Gastrocnemius medialis (tissue), 4 donors: ENCODE measurements at regions not wholly inside any gene's neighbourhood (a gene's known extent, or its start where the extent isn't known, plus 50 kb on each side); places are given as distances from the start of the nearest gene placed in this dataset.

ENCODE experiments used
- ATAC-seq, 2 donors: fragments of 150-250 bp; one replicate each; pipeline ENCODE4 v1.9.1; 2016
- DNase-seq, 2 donors: peaks; one replicate each; pipeline ENCODE4 v3.0.0-alpha.2; 2019
- H3K27ac ChIP-seq, 4 donors: fragments of 200-600 bp; sonication (generic); 1 replicate in 1 of 4; 2 replicates in 3 of 4; pipeline ENCODE4 v1.5.1; 2016 to 2018; ENCODE audit warnings: mild to moderate bottlenecking in 2 of 4, moderate library complexity in 1 of 4
- H3K27me3 ChIP-seq, 3 donors: fragments of 200-600 bp; sonication (generic) in 2 of 3; 1 replicate in 1 of 3; 2 replicates in 2 of 3; pipeline versions ENCODE4 v1.5.1 to v1.6.0; 2016 to 2019; ENCODE audit warnings: mild to moderate bottlenecking in 1 of 3, moderate library complexity in 1 of 3
- H3K36me3 ChIP-seq, 2 donors: fragments of 200-600 bp; sonication (generic) in 1 of 2; one replicate each; pipeline ENCODE4 v1.5.1; 2017 to 2018
- H3K4me1 ChIP-seq, 2 donors: fragments of 200-600 bp; sonication (generic) in 1 of 2; one replicate each; pipeline ENCODE4 v1.5.1; 2016 to 2017; ENCODE audit warnings: mild to moderate bottlenecking in 2 of 2
- H3K4me3 ChIP-seq, 4 donors: fragments of 200-600 bp; sonication (generic) in 3 of 4; 1 replicate in 1 of 4; 2 replicates in 3 of 4; pipeline ENCODE4 v1.5.1; 2016 to 2019; ENCODE audit warnings: mild to moderate bottlenecking in 2 of 4
- H3K9me3 ChIP-seq, 3 donors: fragments of 200-600 bp; sonication (generic) in 2 of 3; 1 replicate in 1 of 3; 2 replicates in 2 of 3; pipeline ENCODE4 v1.5.1; 2016 to 2019
- CTCF ChIP-seq, 5 experiments: fragments of 450-650 bp in 3 of 5; fragments of 200-600 bp in 2 of 5; sonication (generic) in 2 of 5; IDR thresholded peaks in 4 of 5; conservative IDR thresholded peaks in 1 of 5; 1 replicate in 4 of 5; 2 replicates in 1 of 5; pipeline ENCODE4 v1.5.1; 2016 to 2019; ENCODE audit warnings: antibody characterized with exemption in 5 of 5, mild to moderate bottlenecking in 3 of 5, moderate library complexity in 3 of 5
- POLR2A ChIP-seq, 2 donors: fragments of 450-650 bp; IDR thresholded peaks; one replicate each; pipeline ENCODE4 v1.6.1; 2017; ENCODE audit warnings: antibody characterized with exemption in 2 of 2, mild to moderate bottlenecking in 2 of 2, moderate library complexity in 2 of 2
- in situ Hi-C, 4 donors: fragments of 200-750 bp; cut with MboI; loops; one replicate each; pipeline versions ENCODE4 v1.15.0 to v1.8.0; 2017; ENCODE audit warnings: low sequenced_read_pairs in 4 of 4
- intact Hi-C: fragments of 100-400 bp; cut with DNase I; formaldehyde crosslinking; loops from one replicate; pipeline ENCODE4 v1.15.1; 2023; ENCODE audit warnings: low total_unique reads

- no peak for DNase-seq
- Histone ChIP-seq H3K27me3 (no peaks in the 10 kb centered on the region), H3K27ac (no peak overlapping the region), H3K36me3 (no peaks in the 10 kb centered on the region), H3K9me3 (no peaks in the 10 kb centered on the region), H3K4me1 (no peaks in the 10 kb centered on the region), H3K4me3 (no peak overlapping the region)
- TF ChIP-seq CTCF (IDR thresholded peaks at IDR 0.05 in 4 of 5, conservative IDR thresholded peaks at IDR 0.05 in 1 of 5) (no peak), POLR2A (IDR thresholded peaks at IDR 0.05) (no peak)
- in situ Hi-C loops (no loop called here), intact Hi-C loops (no loop called here)
- ATAC-seq, result no peak
Observed at GRCh38 chr11:36751335-36751781, 153.3 kb upstream of the RAG2 start.

DNA sequence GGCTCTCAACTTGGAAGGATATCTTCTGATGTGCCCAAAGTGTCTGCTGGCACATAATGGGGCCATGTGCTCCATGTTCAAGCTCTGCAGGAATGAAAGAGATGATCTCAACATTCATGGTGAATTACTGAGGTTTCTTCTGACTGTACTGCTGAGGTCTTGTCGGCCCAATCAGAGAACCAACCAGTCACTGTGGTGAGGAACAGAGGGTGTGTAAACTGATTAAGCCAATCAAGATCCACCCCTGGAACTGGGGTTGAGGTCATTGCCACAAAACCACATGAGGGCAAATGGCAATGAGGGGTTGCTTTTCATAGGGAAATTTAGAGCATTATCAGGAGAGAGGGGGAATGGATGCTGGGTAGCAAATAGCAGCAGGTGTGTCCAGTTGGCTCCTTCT is 152.3 kb upstream of the RAG2 start:
- no peaks in the 10 kb centered on the region for H3K4me1 ChIP-seq
- H3K27me3 ChIP-seq, result no peaks in the 10 kb centered on the region
- in situ Hi-C loops, result no loop called here
- no peak for TF ChIP-seq POLR2A (IDR thresholded peaks at IDR 0.05)
- no peak for TF ChIP-seq CTCF (IDR thresholded peaks at IDR 0.05 in 4 of 5, conservative IDR thresholded peaks at IDR 0.05 in 1 of 5)
- DNase-seq, result no peak
- ATAC-seq, result no peak
- no peaks in the 10 kb centered on the region for H3K9me3 ChIP-seq
- intact Hi-C loops, result no loop called here
- H3K36me3 ChIP-seq, result no peaks in the 10 kb centered on the region
- no peak overlapping the region for H3K4me3 ChIP-seq
- H3K27ac ChIP-seq, result no peak overlapping the region

DNA sequence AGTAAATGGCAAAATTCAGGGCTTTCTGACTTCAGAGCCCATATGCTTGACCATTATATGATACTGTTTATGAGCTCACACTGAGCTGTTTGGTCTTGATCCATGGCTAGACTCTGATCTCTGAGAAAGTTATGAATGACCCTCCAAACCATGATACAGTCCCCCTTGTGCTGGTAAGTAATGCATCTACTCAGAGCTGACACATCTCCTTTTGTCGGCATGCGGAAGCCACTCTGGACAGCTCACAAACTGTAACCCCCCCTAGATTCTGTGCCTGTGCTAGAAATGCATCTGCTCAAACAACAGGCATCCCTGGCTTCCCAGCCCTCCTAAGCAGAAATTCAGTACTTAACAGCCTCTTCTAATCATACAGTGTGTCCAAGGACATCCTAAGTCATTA is 150.8 kb upstream of the RAG2 start:
- no peak for TF ChIP-seq POLR2A (IDR thresholded peaks at IDR 0.05)
- TF ChIP-seq CTCF (IDR thresholded peaks at IDR 0.05 in 4 of 5, conservative IDR thresholded peaks at IDR 0.05 in 1 of 5), result no peak
- DNase-seq, result no peak
- no peak overlapping the region for H3K4me3 ChIP-seq
- no peaks in the 10 kb centered on the region for H3K27me3 ChIP-seq
- ATAC-seq, result no peak
- in situ Hi-C loops (loop anchor here in 3 of 4 donors (5.0 to 10.0 kb wide), 2 partner anchors 47 to 184 kb away; partner anchors contain the start of gene RAG1 (in 3 of the 3)), intact Hi-C loops (loop anchor here (10.0 kb wide), 1 partner anchor 184 kb away; the partner anchor contains the start of gene RAG1)
- no peak overlapping the region for H3K27ac ChIP-seq
- no peaks in the 10 kb centered on the region for H3K9me3 ChIP-seq
- no peaks in the 10 kb centered on the region for H3K4me1 ChIP-seq
- H3K36me3 ChIP-seq, result no peaks in the 10 kb centered on the region

DNA sequence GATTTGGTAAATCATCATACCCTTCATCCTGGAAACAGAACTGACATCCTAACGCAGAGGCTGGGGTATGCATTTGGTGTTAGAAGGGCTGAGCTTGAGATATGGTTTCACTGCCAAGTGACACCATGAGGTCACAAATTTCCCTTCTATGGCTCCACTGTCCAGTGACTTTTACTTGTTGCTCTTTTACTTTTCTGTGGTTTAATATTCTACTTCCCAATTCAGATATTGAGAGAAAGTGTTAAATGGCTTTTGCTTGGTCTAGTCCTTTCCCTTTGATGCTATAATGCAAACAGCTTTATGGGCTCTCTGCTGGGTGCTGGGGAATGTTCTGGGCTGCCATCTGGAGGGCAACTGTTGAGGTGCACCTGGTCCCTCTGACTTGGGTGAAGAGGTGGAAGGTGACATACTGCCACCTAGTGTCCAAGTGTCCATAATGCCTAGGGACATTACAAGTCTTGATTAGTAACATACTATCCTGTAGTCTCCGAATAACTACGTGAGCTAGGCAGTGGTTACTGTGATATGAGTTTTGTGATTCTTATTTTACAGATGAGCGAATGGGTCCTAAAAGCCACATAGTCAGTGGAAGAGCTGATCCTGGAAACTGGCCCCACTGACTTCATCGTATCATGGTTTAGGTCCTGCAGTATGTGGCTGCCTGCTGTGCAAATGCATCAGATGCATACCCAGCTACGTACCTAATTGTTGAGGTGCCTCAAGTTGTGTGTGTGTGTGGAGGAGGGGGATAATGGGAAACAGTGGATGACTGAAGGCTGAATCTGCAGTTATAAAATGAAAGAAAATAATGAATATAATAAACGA is 149.1 kb upstream of the RAG2 start:
- Histone ChIP-seq H3K27me3 (no peaks in the 10 kb centered on the region), H3K4me1 (no peaks in the 10 kb centered on the region), H3K36me3 (no peaks in the 10 kb centered on the region), H3K9me3 (no peaks in the 10 kb centered on the region), H3K4me3 (no peak overlapping the region), H3K27ac (no peak overlapping the region)
- DNase-seq (peak; percentile 67 to 75), ATAC-seq (peak; percentile 94 to 100)
- intact Hi-C loops (loop anchor here (1.0 to 10.0 kb wide), 2 partner anchors 45 to 182 kb away; partner anchors contain the start of gene RAG1), in situ Hi-C loops (loop anchor here in 3 of 4 donors (5.0 to 10.0 kb wide), 2 partner anchors 45 to 182 kb away; partner anchors contain the start of gene RAG1 (in 3 of the 3))
- TF ChIP-seq POLR2A (IDR thresholded peaks at IDR 0.05), result no peak
- TF ChIP-seq CTCF (IDR thresholded peaks at IDR 0.05 in 4 of 5, conservative IDR thresholded peaks at IDR 0.05 in 1 of 5), result peak; percentile 67 to 93 (median 87)
